ENCODE measurements at regions not wholly inside any gene's neighbourhood (a gene's known extent, or its start where the extent isn't known, plus 50 kb on each side); places are given as distances from the start of the nearest gene placed in this dataset.

GRCh38 chr5:75948438-75948837, 134.7 kb upstream of the SV2C start:
- H3K4me3 ChIP-seq (ENCODE audit: low read length), result no peak overlapping the region
- no peaks in the 10 kb centered on the region for H3K36me3 ChIP-seq (replicated peaks; ENCODE audit: low read depth, low read length)
- no peak for TF ChIP-seq EZH2phosphoT487 (IDR thresholded peaks at IDR 0.05; ENCODE audit: low read depth)
- no peak for TF ChIP-seq CTCF (IDR thresholded peaks at IDR 0.05; ENCODE audit: low read depth, low read length)
- no peaks in the 10 kb centered on the region for H3K27me3 ChIP-seq (ENCODE audit: low read depth, low read length)
- no peak overlapping the region for H3K27ac ChIP-seq (ENCODE audit: low read length)
- H3K4me1 ChIP-seq (ENCODE audit: low read length), result peaks cover 13% of the 10 kb centered on the region
- no peaks in the 10 kb centered on the region for H3K79me2 ChIP-seq (ENCODE audit: low read length)
- no peak overlapping the region for H3K9ac ChIP-seq (ENCODE audit: low read length)
- H2AFZ ChIP-seq (ENCODE audit: low read depth, low read length), result no peak overlapping the region
- no peaks in the 10 kb centered on the region for H3K9me3 ChIP-seq (ENCODE audit: insufficient read depth, low read length)
- H4K20me1 ChIP-seq (ENCODE audit: insufficient read depth, low read length), result no peaks in the 10 kb centered on the region
- H3K4me2 ChIP-seq (ENCODE audit: low read length), result no peak overlapping the region

GRCh38 chr5:75940418-75940817, 142.8 kb upstream of the SV2C start:
- TF ChIP-seq CTCF (IDR thresholded peaks at IDR 0.05; ENCODE audit: low read depth, low read length), result no peak
- TF ChIP-seq EZH2phosphoT487 (IDR thresholded peaks at IDR 0.05; ENCODE audit: low read depth), result no peak
- Histone ChIP-seq H3K4me3 (ENCODE audit: low read length) (no peak overlapping the region), H3K27me3 (ENCODE audit: low read depth, low read length) (no peaks in the 10 kb centered on the region), H2AFZ (ENCODE audit: low read depth, low read length) (no peak overlapping the region), H3K4me2 (ENCODE audit: low read length) (no peak overlapping the region), H3K9ac (ENCODE audit: low read length) (no peak overlapping the region), H3K9me3 (ENCODE audit: insufficient read depth, low read length) (no peaks in the 10 kb centered on the region), H3K36me3 (replicated peaks; ENCODE audit: low read depth, low read length) (no peaks in the 10 kb centered on the region), H3K27ac (ENCODE audit: low read length) (no peak overlapping the region), H4K20me1 (ENCODE audit: insufficient read depth, low read length) (no peaks in the 10 kb centered on the region), H3K79me2 (ENCODE audit: low read length) (no peaks in the 10 kb centered on the region), H3K4me1 (ENCODE audit: low read length) (no peaks in the 10 kb centered on the region)

DNA sequence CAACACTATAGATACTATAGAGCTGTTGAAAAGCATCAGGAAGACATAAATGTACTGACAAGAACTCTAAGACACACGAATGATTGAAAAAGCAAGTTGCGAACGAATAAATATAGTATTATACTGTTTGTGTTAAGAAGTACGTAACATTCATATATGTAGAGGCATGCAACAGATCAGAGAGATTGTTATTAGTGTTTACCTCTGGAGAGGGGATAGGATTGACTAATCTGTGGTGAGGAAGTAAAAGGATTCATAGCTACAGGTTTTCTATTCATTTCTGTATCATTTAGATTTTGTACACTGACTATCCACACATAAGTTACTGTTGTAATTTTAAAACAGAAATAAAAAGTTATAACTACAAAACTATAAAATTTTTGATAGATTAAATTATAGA, 147.6 kb upstream of the SV2C start:
- Histone ChIP-seq H3K36me3 (replicated peaks; ENCODE audit: low read depth, low read length) (no peaks in the 10 kb centered on the region), H3K9ac (ENCODE audit: low read length) (no peak overlapping the region), H3K4me1 (ENCODE audit: low read length) (no peaks in the 10 kb centered on the region), H3K4me3 (ENCODE audit: low read length) (no peak overlapping the region), H3K79me2 (ENCODE audit: low read length) (no peaks in the 10 kb centered on the region), H3K9me3 (ENCODE audit: insufficient read depth, low read length) (no peaks in the 10 kb centered on the region), H3K4me2 (ENCODE audit: low read length) (no peak overlapping the region), H2AFZ (ENCODE audit: low read depth, low read length) (no peak overlapping the region), H4K20me1 (ENCODE audit: insufficient read depth, low read length) (no peaks in the 10 kb centered on the region), H3K27me3 (ENCODE audit: low read depth, low read length) (no peaks in the 10 kb centered on the region), H3K27ac (ENCODE audit: low read length) (no peak overlapping the region)
- TF ChIP-seq EZH2phosphoT487 (IDR thresholded peaks at IDR 0.05; ENCODE audit: low read depth), result no peak
- TF ChIP-seq CTCF (IDR thresholded peaks at IDR 0.05; ENCODE audit: low read depth, low read length), result no peak

GRCh38 chr5:75933489-75933888, 149.7 kb upstream of the SV2C start:
- Histone ChIP-seq H2AFZ (ENCODE audit: low read depth, low read length) (no peak overlapping the region), H3K4me2 (ENCODE audit: low read length) (no peak overlapping the region), H3K36me3 (replicated peaks; ENCODE audit: low read depth, low read length) (no peaks in the 10 kb centered on the region), H3K79me2 (ENCODE audit: low read length) (no peaks in the 10 kb centered on the region), H3K27ac (ENCODE audit: low read length) (no peak overlapping the region), H3K4me1 (ENCODE audit: low read length) (no peaks in the 10 kb centered on the region), H3K4me3 (ENCODE audit: low read length) (no peak overlapping the region), H3K9ac (ENCODE audit: low read length) (no peak overlapping the region), H3K9me3 (ENCODE audit: insufficient read depth, low read length) (no peaks in the 10 kb centered on the region), H4K20me1 (ENCODE audit: insufficient read depth, low read length) (no peaks in the 10 kb centered on the region), H3K27me3 (ENCODE audit: low read depth, low read length) (no peaks in the 10 kb centered on the region)
- no peak for TF ChIP-seq EZH2phosphoT487 (IDR thresholded peaks at IDR 0.05; ENCODE audit: low read depth)
- no peak for TF ChIP-seq CTCF (IDR thresholded peaks at IDR 0.05; ENCODE audit: low read depth, low read length)

Measured in OCI-LY3 (cell line).